Parathyroid adenoma (tissue), 2 donors: ENCODE measurements at regions not wholly inside any gene's neighbourhood (a gene's known extent, or its start where the extent isn't known, plus 50 kb on each side); places are given as distances from the start of the nearest gene placed in this dataset.

ENCODE experiments used
- H2AFZ ChIP-seq: fragments of 300-600 bp; sonication (generic); one replicate; pipeline ENCODE4 v1.7.0; 2017; ENCODE audit warnings: antibody characterized with exemption, mild to moderate bottlenecking
- H3K27ac ChIP-seq: fragments of 300-600 bp; sonication (generic); one replicate; pipeline ENCODE4 v1.7.0; 2017
- H3K27me3 ChIP-seq: fragments of 300-600 bp; sonication (generic); one replicate; pipeline ENCODE4 v1.7.0; 2017; ENCODE audit warnings: low read length; ENCODE audit not compliant: control insufficient read depth, insufficient read depth
- H3K36me3 ChIP-seq: fragments of 300-600 bp; sonication (generic); one replicate; pipeline ENCODE4 v1.7.0; 2017; ENCODE audit warnings: low read length; ENCODE audit not compliant: control insufficient read depth, insufficient read depth
- H3K4me1 ChIP-seq: fragments of 300-600 bp; sonication (generic); one replicate; pipeline ENCODE4 v1.7.0; 2017; ENCODE audit warnings: control low read depth
- H3K4me2 ChIP-seq: fragments of 300-600 bp; sonication (generic); one replicate; pipeline ENCODE4 v1.7.0; 2017; ENCODE audit warnings: low read length
- H3K4me3 ChIP-seq: fragments of 300-600 bp; sonication (generic); one replicate; pipeline ENCODE4 v1.7.0; 2017; ENCODE audit warnings: low read depth, low read length
- H3K79me2 ChIP-seq: fragments of 300-600 bp; sonication (generic); one replicate; pipeline ENCODE4 v1.7.0; 2017; ENCODE audit warnings: control low read depth
- H3K9ac ChIP-seq: fragments of 300-600 bp; sonication (generic); one replicate; pipeline ENCODE4 v1.7.0; 2017; ENCODE audit warnings: mild to moderate bottlenecking
- H3K9me3 ChIP-seq: fragments of 300-600 bp; sonication (generic); one replicate; pipeline ENCODE4 v1.7.0; 2017; ENCODE audit warnings: low read length; ENCODE audit not compliant: control insufficient read depth
- TF ChIP-seq, protein P1 (sequence below): fragments of 300-600 bp; sonication (generic); IDR thresholded peaks from one replicate; pipeline ENCODE4 v1.7.0; 2017; ENCODE audit warnings: antibody characterized with exemption, mild to moderate bottlenecking
- donor health status: primary hyperparathyroidism.

DNA sequence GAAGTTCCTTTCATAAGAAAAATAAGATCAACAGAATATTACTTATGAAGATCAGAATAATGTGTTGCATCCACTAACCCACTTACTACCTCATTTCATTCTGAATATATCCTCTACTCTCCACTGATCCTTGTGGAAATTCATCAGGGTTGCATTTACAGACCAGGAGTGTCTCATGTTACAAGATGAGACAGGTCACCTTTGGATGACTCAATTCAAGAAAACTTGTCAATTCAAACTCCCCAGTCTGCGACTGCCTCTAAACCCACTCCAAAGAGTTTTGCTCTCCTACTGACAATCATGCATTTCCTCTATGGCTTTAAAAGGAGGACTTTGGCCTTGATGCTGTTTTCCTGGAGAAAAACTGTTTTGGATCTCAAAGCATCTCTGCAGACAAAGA is 68.4 kb downstream of the ID4 start:
- Histone ChIP-seq H3K79me2 (no peaks in the 10 kb centered on the region), H3K27me3 (no peaks in the 10 kb centered on the region), H3K4me2 (no peak overlapping the region), H2AFZ (no peak overlapping the region), H3K9me3 (no peaks in the 10 kb centered on the region), H3K9ac (no peak overlapping the region), H3K27ac (no peak overlapping the region), H3K4me3 (no peak overlapping the region), H3K36me3 (no peaks in the 10 kb centered on the region), H3K4me1 (no peaks in the 10 kb centered on the region)
- TF ChIP-seq, protein P1, sequence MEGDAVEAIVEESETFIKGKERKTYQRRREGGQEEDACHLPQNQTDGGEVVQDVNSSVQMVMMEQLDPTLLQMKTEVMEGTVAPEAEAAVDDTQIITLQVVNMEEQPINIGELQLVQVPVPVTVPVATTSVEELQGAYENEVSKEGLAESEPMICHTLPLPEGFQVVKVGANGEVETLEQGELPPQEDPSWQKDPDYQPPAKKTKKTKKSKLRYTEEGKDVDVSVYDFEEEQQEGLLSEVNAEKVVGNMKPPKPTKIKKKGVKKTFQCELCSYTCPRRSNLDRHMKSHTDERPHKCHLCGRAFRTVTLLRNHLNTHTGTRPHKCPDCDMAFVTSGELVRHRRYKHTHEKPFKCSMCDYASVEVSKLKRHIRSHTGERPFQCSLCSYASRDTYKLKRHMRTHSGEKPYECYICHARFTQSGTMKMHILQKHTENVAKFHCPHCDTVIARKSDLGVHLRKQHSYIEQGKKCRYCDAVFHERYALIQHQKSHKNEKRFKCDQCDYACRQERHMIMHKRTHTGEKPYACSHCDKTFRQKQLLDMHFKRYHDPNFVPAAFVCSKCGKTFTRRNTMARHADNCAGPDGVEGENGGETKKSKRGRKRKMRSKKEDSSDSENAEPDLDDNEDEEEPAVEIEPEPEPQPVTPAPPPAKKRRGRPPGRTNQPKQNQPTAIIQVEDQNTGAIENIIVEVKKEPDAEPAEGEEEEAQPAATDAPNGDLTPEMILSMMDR: no peak

DNA sequence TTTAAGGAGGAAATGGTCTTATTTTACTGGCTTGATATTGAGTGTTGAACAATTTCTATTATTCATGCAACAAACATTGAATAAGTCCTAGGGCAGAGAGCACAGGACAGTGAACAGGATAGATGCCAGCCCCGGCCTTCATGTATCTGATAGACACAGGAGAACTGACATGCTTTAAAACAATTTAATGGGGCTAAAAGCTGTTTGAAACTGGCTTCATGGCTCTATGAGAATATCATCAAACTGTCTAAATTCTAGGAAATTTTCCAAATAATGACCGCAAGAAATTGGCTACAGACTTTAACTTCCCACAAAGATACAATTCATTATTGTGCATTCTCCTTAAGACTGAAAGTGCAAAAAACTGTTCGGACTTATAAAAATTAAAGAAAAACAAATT is 69.0 kb downstream of the ID4 start:
- Histone ChIP-seq H3K27me3 (no peaks in the 10 kb centered on the region), H3K36me3 (no peaks in the 10 kb centered on the region), H2AFZ (no peak overlapping the region), H3K4me1 (peaks cover 3% of the 10 kb centered on the region), H3K9ac (no peak overlapping the region), H3K27ac (no peak overlapping the region), H3K4me2 (no peak overlapping the region), H3K9me3 (no peaks in the 10 kb centered on the region), H3K4me3 (no peak overlapping the region), H3K79me2 (no peaks in the 10 kb centered on the region)
- TF ChIP-seq, protein P1: no peak

DNA sequence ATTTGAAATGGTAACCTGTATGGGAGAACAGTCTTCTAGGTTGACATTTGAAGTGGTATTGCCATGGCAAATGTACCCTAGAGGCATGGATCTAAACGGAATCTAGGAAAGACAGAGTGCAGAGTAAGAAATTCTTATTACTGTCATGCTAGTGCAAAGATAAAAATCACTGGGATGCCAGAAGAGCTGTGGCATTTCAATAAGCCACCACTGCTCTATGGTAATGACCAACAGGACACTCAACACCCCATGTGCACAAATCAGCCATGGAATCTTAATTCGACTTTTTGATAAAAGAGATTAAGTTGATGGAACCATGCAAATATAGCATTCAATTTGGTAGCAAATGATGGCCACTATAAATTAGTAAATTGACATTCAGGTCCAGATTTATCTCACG is 74.1 kb downstream of the ID4 start:
- Histone ChIP-seq H3K9ac (no peak overlapping the region), H2AFZ (no peak overlapping the region), H3K4me2 (peak overlapping the region; percentile 40), H3K4me3 (no peak overlapping the region), H3K27ac (no peak overlapping the region), H3K4me1 (peaks cover 6% of the 10 kb centered on the region), H3K27me3 (no peaks in the 10 kb centered on the region), H3K79me2 (no peaks in the 10 kb centered on the region), H3K36me3 (no peaks in the 10 kb centered on the region), H3K9me3 (no peaks in the 10 kb centered on the region)
- TF ChIP-seq, protein P1: no peak

DNA sequence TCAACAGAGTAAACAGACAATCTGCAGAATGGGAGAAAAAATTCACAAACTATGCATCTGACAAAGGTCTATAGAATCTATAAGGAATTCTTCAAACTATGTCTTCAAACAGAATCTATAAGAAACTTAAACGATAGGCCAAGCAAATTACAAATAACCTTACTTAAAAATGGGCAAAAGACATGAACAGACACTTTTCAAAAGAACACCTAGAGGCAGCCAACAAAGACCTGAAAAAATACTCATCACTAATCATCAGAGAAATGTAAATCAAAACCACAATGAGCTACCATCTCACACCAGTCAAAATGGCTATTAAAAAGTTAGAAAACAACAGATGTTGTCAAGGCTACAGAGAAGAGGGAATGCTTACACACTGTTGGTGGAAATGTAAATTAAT is 81.3 kb downstream of the ID4 start:
- H2AFZ ChIP-seq: no peak overlapping the region
- H3K79me2 ChIP-seq: no peaks in the 10 kb centered on the region
- H3K9ac ChIP-seq: no peak overlapping the region
- no peak overlapping the region for H3K4me3 ChIP-seq
- H3K4me1 ChIP-seq: no peaks in the 10 kb centered on the region
- H3K27ac ChIP-seq: no peak overlapping the region
- H3K36me3 ChIP-seq: no peaks in the 10 kb centered on the region
- H3K4me2 ChIP-seq: no peak overlapping the region
- no peaks in the 10 kb centered on the region for H3K27me3 ChIP-seq
- TF ChIP-seq, protein P1: no peak
- no peaks in the 10 kb centered on the region for H3K9me3 ChIP-seq

DNA sequence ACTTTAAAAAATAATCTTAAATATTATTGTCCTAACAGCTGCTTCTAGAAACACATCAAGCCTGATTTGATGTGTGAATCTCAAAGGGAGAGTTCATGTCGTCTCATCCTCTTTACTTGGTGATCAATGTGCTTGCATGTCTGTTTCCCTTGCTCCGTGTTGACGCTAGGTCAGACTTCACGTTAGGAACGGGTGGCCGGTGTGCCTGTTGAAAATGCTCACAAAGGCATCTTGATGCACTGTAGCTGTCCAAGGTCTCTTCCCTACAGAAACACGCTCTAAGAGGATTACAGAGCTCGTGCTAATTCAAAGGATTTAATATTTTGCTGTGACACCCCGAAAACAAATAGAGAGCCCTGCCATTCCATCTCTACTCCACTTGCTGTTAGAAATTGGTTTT is 84.6 kb downstream of the ID4 start:
- TF ChIP-seq, protein P1: no peak
- Histone ChIP-seq H3K9ac (no peak overlapping the region), H3K27ac (no peak overlapping the region), H3K9me3 (no peaks in the 10 kb centered on the region), H3K4me3 (no peak overlapping the region), H3K4me1 (no peaks in the 10 kb centered on the region), H2AFZ (no peak overlapping the region), H3K27me3 (no peaks in the 10 kb centered on the region), H3K36me3 (no peaks in the 10 kb centered on the region), H3K79me2 (no peaks in the 10 kb centered on the region), H3K4me2 (no peak overlapping the region)
